Bronchial epithelial cell (primary cell): ENCODE measurements at regions not wholly inside any gene's neighbourhood (a gene's known extent, or its start where the extent isn't known, plus 50 kb on each side); places are given as distances from the start of the nearest gene placed in this dataset.

Experiments used
- DNase-seq: peaks from one replicate; pipeline ENCODE4 v3.0.0-alpha.2; 2010; ENCODE audit warnings: low read depth
- FAIRE-seq: peaks from 2 replicates; lab custom pipeline; 2011; peaks lifted over from hg19 to GRCh38; lab: Jason Lieb, UNC
- H3K27me3 ChIP-seq: 2 replicates; pipeline ENCODE4 v1.5.1; 2011; ENCODE audit warnings: low read length; ENCODE audit not compliant: control insufficient read depth, insufficient read depth
- H3K36me3 ChIP-seq: 2 replicates; pipeline ENCODE4 v1.5.1; 2011; ENCODE audit warnings: low read length; ENCODE audit not compliant: control insufficient read depth, insufficient read depth
- H3K4me3 ChIP-seq: 2 replicates; pipeline ENCODE4 v1.5.1; 2011; ENCODE audit warnings: mild to moderate bottlenecking, low read depth, low read length, control low read depth
- TF ChIP-seq, protein P1 (sequence below): IDR thresholded peaks from 2 replicates; pipeline ENCODE4 v1.5.1; 2011; ENCODE audit warnings: mild to moderate bottlenecking, moderate library complexity, low read length, control low read depth, inconsistent platforms; ENCODE audit not compliant: insufficient read depth, severe bottlenecking

DNA sequence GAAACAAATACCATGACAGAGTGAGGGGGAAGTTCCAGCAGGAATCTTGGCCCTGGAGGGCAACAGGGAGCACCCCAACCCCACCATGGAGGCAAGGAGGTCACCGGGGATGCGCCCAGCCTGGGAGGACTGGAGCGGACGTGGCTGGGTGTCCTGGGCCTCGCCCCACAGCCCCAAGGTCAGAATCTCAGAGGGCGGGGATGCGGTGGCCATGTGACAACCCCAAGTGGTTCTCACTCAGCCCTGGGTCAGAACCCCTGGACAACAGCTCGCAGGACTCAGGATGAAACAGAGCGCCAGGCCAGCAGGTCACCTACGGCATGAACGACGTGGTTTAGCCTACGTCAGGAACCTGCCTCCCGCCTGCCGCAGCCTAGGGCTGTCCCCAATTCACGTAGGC, 64.0 kb upstream of the ZNF354A start:
- FAIRE-seq (no peak), DNase-seq (no peak)
- TF ChIP-seq, protein P1, sequence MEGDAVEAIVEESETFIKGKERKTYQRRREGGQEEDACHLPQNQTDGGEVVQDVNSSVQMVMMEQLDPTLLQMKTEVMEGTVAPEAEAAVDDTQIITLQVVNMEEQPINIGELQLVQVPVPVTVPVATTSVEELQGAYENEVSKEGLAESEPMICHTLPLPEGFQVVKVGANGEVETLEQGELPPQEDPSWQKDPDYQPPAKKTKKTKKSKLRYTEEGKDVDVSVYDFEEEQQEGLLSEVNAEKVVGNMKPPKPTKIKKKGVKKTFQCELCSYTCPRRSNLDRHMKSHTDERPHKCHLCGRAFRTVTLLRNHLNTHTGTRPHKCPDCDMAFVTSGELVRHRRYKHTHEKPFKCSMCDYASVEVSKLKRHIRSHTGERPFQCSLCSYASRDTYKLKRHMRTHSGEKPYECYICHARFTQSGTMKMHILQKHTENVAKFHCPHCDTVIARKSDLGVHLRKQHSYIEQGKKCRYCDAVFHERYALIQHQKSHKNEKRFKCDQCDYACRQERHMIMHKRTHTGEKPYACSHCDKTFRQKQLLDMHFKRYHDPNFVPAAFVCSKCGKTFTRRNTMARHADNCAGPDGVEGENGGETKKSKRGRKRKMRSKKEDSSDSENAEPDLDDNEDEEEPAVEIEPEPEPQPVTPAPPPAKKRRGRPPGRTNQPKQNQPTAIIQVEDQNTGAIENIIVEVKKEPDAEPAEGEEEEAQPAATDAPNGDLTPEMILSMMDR, result no peak
- Histone ChIP-seq H3K4me3 (no peak overlapping the region), H3K27me3 (no peaks in the 10 kb centered on the region), H3K36me3 (no peaks in the 10 kb centered on the region)

DNA sequence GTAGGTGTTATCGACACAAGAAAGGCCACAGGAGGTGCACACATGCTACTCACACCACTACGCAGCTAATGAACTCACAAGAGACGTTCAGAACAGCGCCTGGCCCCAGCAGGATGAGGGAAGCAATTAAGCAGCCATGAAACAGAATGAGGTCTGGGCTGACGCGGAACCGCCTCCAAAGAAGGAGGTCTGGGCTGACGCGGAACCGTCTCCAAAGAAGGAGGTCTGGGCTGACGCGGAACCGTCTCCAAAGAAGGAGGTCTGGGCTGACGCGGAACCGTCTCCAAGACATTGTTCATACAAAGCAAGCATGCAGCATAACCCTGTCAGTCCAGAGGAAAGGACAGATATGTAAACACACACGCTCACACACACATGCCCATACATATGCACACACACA, 63.2 kb upstream of the ZNF354A start:
- Histone ChIP-seq H3K36me3 (no peaks in the 10 kb centered on the region), H3K27me3 (no peaks in the 10 kb centered on the region), H3K4me3 (no peak overlapping the region)
- FAIRE-seq (peak; percentile 91), DNase-seq (no peak)
- TF ChIP-seq, protein P1, result no peak

DNA sequence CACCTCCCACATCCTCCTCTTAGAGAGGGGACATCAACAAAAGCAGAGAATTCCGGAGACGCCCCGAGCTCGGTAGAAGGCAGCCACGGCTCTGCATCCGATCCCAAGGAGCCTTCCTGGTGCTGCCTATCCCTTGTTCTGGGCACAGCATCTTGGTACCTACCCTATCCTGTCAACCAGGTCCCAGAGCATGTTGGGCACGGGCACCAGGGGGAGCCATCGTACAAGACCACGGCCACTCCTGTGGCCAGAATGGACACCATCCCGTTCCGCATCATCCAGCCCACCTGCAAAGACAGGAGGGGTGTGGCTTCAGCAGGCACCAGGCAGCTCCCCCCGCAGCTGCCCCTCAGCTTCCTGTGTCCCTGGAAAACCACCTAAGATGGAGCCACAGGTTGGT, 62.7 kb upstream of the ZNF354A start:
- DNase-seq (peak; percentile 29), FAIRE-seq (no peak)
- no peaks in the 10 kb centered on the region for H3K27me3 ChIP-seq
- H3K36me3 ChIP-seq, result no peaks in the 10 kb centered on the region
- TF ChIP-seq, protein P1, result peak; percentile 61
- H3K4me3 ChIP-seq, result no peak overlapping the region

DNA sequence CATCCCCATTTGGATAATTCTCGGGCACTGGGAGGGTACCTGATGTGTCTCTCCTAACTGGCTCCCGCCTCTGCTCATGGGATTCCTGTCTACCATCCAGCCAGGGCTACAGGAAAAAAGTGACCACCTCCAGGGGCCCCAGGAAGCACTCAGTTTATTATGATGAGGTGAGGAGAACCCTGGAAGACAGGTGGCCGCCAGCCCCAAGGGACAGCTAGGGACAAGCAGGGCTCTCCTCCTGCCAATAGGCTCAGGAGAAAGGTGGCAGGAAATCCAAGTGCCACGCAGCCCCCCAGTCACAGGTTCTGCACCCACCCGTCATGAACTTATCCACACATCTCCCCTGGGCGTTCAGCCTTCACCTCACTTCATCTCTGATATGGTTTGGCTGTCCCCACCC, 61.5 kb upstream of the ZNF354A start:
- H3K36me3 ChIP-seq, result no peaks in the 10 kb centered on the region
- TF ChIP-seq, protein P1, result no peak
- no peaks in the 10 kb centered on the region for H3K27me3 ChIP-seq
- no peak for FAIRE-seq
- no peak for DNase-seq
- no peak overlapping the region for H3K4me3 ChIP-seq

DNA sequence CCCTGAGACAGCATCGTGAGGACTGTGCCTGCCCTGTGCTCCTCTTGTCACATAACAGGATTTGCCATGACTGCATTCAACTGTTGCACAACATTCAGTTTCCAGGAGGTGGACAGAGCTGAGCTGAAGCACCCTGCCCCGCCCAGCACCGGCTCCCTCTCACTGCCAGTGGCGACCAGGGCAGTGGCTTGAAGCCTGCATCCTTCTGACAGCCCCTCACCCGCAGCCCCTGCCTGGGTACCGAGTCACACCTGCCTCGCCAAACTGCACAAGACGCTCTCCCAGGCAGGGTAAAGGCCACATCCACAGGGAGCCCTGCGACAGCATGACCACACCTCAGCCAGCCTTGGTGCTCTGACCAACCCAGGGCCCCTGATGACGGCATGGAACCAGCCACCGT, 59.9 kb upstream of the ZNF354A start:
- peak; percentile 36 for DNase-seq
- H3K27me3 ChIP-seq, result no peaks in the 10 kb centered on the region
- H3K36me3 ChIP-seq, result no peaks in the 10 kb centered on the region
- no peak for FAIRE-seq
- TF ChIP-seq, protein P1, result no peak
- H3K4me3 ChIP-seq, result no peak overlapping the region

DNA sequence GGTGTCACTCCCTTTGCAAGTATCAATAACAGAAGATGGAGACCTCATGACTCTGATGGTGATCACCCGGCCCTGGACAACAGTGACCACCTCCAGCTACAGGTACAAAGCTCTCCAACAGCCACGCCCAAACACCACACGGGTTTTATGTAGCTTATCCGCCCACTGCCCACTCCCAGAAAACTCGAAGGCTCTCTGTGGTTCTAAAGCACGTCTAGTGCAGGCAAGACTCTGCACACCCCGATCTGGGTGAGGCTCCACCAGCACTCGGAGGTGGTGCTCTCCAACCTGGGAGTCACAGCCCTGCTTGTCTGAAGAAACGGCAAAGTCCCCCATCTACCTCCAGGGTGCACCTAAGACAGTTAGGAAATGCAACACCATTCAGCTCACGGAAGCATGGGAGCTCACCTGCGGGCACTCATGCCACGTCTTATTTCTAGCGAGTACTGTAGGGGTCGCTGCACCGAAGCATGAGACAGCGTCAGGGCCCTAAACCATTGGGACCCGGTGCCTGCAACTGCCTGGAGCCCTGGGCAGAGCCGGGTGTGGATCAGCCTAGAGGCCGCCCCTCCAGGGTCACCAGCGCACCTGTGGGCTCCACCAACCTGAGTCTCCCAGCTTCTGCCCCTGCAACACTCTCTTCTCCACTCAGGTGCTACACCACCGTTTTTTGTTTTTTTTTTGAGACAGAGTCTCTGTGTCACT, 58.1 kb upstream of the ZNF354A start:
- FAIRE-seq (no peak), DNase-seq (no peak)
- TF ChIP-seq, protein P1, result no peak
- Histone ChIP-seq H3K4me3 (no peak overlapping the region), H3K36me3 (no peaks in the 10 kb centered on the region), H3K27me3 (no peaks in the 10 kb centered on the region)
